RWPE2 (cell line): ENCODE measurements at regions not wholly inside any gene's neighbourhood (a gene's known extent, or its start where the extent isn't known, plus 50 kb on each side); places are given as distances from the start of the nearest gene placed in this dataset.

ENCODE experiments used
- ATAC-seq: fragments of 200-7000 bp; cut with Tn5 transposase; 3 replicates; pipeline ENCODE4 v1.9.1; 2021; ENCODE audit warnings: low read depth
- DNase-seq: peaks from one replicate; pipeline ENCODE4 v3.0.0-alpha.2; 2020; ENCODE audit warnings: low spot score
- H3K27ac ChIP-seq: fragments of 450-650 bp; 2 replicates; pipeline ENCODE4 v1.5.1; 2017; ENCODE audit warnings: mild to moderate bottlenecking; ENCODE audit not compliant: poor library complexity, severe bottlenecking
- H3K27me3 ChIP-seq: fragments of 250-450 bp; sonication (Bioruptor Pico); 2 replicates; pipeline ENCODE4 v1.5.1; 2021; ENCODE audit warnings: mild to moderate bottlenecking, moderate library complexity; ENCODE audit not compliant: insufficient read depth, poor library complexity, severe bottlenecking
- H3K36me3 ChIP-seq: fragments of 250-450 bp; sonication (Bioruptor Pico); 2 replicates; pipeline ENCODE4 v1.5.1; 2020; ENCODE audit warnings: low read depth, mild to moderate bottlenecking, moderate library complexity
- H3K4me1 ChIP-seq: fragments of 250-450 bp; sonication (Bioruptor Pico); 2 replicates; pipeline ENCODE4 v1.5.1; 2021; ENCODE audit warnings: mild to moderate bottlenecking, moderate library complexity; ENCODE audit not compliant: insufficient read depth, poor library complexity, severe bottlenecking
- H3K4me3 ChIP-seq: fragments of 250-450 bp; sonication (Bioruptor Pico); 2 replicates; pipeline ENCODE4 v1.5.1; 2021; ENCODE audit warnings: mild to moderate bottlenecking, moderate library complexity; ENCODE audit not compliant: severe bottlenecking
- H3K9me3 ChIP-seq: fragments of 250-450 bp; sonication (Bioruptor Pico); 2 replicates; pipeline ENCODE4 v1.5.1; 2021; ENCODE audit warnings: mild to moderate bottlenecking, moderate library complexity; ENCODE audit not compliant: severe bottlenecking
- CTCF ChIP-seq: fragments of 450-650 bp; IDR thresholded peaks from one replicate; pipeline ENCODE4 v1.5.1; 2017; ENCODE audit warnings: mild to moderate bottlenecking, moderate library complexity; ENCODE audit not compliant: poor library complexity, severe bottlenecking

- TF ChIP-seq CTCF: no peak
- Histone ChIP-seq H3K4me3 (no peak overlapping the region), H3K27me3 (no peaks in the 10 kb centered on the region), H3K36me3 (no peaks in the 10 kb centered on the region; the same call in 1 of the 2 replicates), H3K4me1 (no peaks in the 10 kb centered on the region), H3K27ac (no peak overlapping the region), H3K9me3 (no peaks in the 10 kb centered on the region)
- DNase-seq: no peak
- ATAC-seq: no peak
These were observed 83.9 kb upstream of the ITGB1 start for GRCh38 chr10:33041783-33042437.

DNA sequence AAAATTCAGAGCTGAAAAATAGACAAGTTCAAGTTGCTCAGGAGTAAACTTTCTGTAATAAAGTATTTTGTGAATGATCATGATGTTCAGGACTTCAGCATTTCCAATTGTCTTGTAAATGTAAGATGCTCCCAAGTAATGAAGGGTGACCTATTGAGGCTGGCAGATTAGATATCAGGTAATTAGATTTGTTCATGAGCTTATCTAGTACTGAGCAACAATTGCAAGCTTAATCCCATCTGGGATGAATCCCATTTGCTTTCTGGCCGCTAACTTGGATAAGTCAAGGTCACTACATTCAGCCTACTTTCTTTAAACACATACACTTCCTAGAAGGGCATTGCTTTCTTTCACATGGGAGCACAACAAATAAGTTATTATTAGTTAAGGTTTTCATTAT is 82.4 kb upstream of the ITGB1 start:
- Histone ChIP-seq H3K9me3 (no peaks in the 10 kb centered on the region), H3K27me3 (no peaks in the 10 kb centered on the region), H3K27ac (no peak overlapping the region), H3K36me3 (no peaks in the 10 kb centered on the region; the same call in 1 of the 2 replicates), H3K4me1 (no peaks in the 10 kb centered on the region), H3K4me3 (no peak overlapping the region)
- ATAC-seq: no peak
- DNase-seq: no peak
- no peak for TF ChIP-seq CTCF

DNA sequence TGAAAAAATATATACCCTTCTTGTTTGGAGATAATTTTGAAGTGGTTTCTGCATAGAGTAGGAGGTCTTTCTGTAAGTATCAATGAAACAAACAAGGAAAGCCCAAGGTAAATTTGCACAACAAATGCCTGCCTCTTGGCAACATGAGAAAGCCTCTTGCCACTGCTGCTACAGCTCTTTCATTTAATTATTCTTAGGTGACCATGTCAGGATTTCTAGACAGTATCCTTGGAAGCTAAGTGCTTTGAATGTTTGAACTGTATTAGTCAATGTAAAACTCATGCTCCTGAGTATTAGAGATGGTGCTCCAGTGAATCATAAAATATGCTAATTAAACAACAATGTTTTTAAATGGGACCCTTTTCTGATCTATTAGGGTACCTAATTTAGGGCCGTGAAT is 81.2 kb upstream of the ITGB1 start:
- TF ChIP-seq CTCF: no peak
- H3K27me3 ChIP-seq: no peaks in the 10 kb centered on the region
- ATAC-seq: no peak
- H3K9me3 ChIP-seq: no peaks in the 10 kb centered on the region
- no peaks in the 10 kb centered on the region for H3K4me1 ChIP-seq
- H3K4me3 ChIP-seq: no peak overlapping the region
- no peak overlapping the region for H3K27ac ChIP-seq
- no peak for DNase-seq
- no peaks in the 10 kb centered on the region; the same call in 1 of the 2 replicates for H3K36me3 ChIP-seq

DNA sequence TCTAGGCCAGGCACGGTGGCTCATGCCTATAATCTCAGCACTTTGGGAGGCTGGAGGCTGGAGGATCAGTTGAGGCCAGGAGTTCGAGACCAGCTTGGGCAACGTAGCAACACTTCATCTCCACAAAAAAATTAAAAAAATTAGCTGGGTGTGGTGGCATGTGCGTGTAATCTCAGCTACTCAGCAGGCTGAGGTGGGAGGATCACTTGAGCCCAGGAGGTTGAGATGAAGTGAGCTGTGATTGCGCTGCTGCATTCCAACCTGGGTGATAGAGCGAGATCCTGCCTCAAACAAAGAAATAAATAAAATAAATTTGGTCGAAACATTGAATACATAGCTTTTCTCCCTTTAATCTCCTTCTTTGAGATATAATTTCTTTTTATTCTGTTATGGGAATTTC is 80.6 kb upstream of the ITGB1 start:
- Histone ChIP-seq H3K9me3 (no peaks in the 10 kb centered on the region), H3K27ac (no peak overlapping the region)
- no peak for DNase-seq

More for the DNA sequence above, 80.6 kb upstream of the ITGB1 start:
- no peaks in the 10 kb centered on the region for H3K27me3 ChIP-seq
- ATAC-seq: no peak
- H3K36me3 ChIP-seq: no peaks in the 10 kb centered on the region; the same call in 1 of the 2 replicates
- no peaks in the 10 kb centered on the region for H3K4me1 ChIP-seq
- TF ChIP-seq CTCF: no peak
- no peak overlapping the region for H3K4me3 ChIP-seq
